ENCODE measurements at regions not wholly inside any gene's neighbourhood (a gene's known extent, or its start where the extent isn't known, plus 50 kb on each side); places are given as distances from the start of the nearest gene placed in this dataset.

DNA sequence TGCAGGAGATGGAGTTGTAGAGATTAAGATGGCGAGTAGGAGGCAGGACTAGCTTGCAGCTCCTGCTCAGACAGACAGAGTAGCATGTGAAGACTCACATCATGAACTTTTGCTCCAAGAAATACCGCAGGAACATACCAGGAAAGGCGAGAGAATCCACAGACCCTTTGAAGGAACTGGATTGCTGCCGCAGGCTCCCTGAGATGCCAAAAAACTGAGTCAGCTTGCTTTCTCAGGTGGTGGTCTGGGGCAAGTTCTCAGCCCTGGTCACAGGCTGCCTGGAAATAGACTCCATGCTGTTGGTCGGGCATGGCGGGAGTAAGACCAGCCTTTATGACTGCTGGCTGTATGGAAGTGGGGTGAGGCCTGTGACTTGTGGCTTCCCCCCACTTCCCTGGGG is 163.6 kb upstream of the NAV3 start:
- Histone ChIP-seq H3K27ac (ENCODE audit: low read depth, low read length) (no peak overlapping the region), H3K4me1 (ENCODE audit: control insufficient read depth, insufficient read depth, low read length) (no peaks in the 10 kb centered on the region), H3K9ac (ENCODE audit: extremely low read depth, low read length, poor library complexity, severe bottlenecking) (no peak overlapping the region), H3K4me3 (ENCODE audit: low read length) (no peak overlapping the region), H3K9me3 (ENCODE audit: control insufficient read depth, low read length) (peaks cover 11% of the 10 kb centered on the region), H3K27me3 (ENCODE audit: control insufficient read depth, insufficient read depth, low read length, poor library complexity, severe bottlenecking) (no peaks in the 10 kb centered on the region), H3K36me3 (ENCODE audit: control insufficient read depth, insufficient read depth, low read length) (no peaks in the 10 kb centered on the region)
- Mint-ChIP-seq H3K27me3 (ENCODE audit: insufficient read depth) (no peaks in the 10 kb centered on the region), H3K9me3 (peaks cover 6% of the 10 kb centered on the region), H3K4me3 (no peak overlapping the region), H3K4me1 (no peaks in the 10 kb centered on the region), H3K36me3 (ENCODE audit: low read depth) (no peaks in the 10 kb centered on the region), H3K27ac (no peak overlapping the region)
- peak; percentile 73 for DNase-seq
- 83 to 90% methylated on average over 4 to 6 of the region's 6 CpGs for WGBS, 2 experiments (ENCODE audit: insufficient coverage in 1 of 2, insufficient read length in 1 of 2)
- TF ChIP-seq CTCF (conservative IDR thresholded peaks at IDR 0.05): no peak

- Histone ChIP-seq H3K4me1 (ENCODE audit: control insufficient read depth, insufficient read depth, low read length) (peaks cover 3% of the 10 kb centered on the region), H3K36me3 (ENCODE audit: control insufficient read depth, insufficient read depth, low read length) (no peaks in the 10 kb centered on the region), H3K27ac (ENCODE audit: low read depth, low read length) (no peak overlapping the region), H3K9ac (ENCODE audit: extremely low read depth, low read length, poor library complexity, severe bottlenecking) (no peak overlapping the region), H3K27me3 (ENCODE audit: control insufficient read depth, insufficient read depth, low read length, poor library complexity, severe bottlenecking) (no peaks in the 10 kb centered on the region), H3K9me3 (ENCODE audit: control insufficient read depth, low read length) (no peaks in the 10 kb centered on the region), H3K4me3 (ENCODE audit: low read length) (no peak overlapping the region)
- Mint-ChIP-seq H3K4me1 (peaks cover 29% of the 10 kb centered on the region), H3K4me3 (no peak overlapping the region), H3K36me3 (ENCODE audit: low read depth) (no peaks in the 10 kb centered on the region), H3K9me3 (no peaks in the 10 kb centered on the region), H3K27ac (no peak overlapping the region), H3K27me3 (ENCODE audit: insufficient read depth) (no peaks in the 10 kb centered on the region)
- no peak for DNase-seq
- no peak for TF ChIP-seq CTCF (conservative IDR thresholded peaks at IDR 0.05)
These were observed 182.0 kb upstream of the NAV3 start for GRCh38 chr12:77648716-77649115.

DNA sequence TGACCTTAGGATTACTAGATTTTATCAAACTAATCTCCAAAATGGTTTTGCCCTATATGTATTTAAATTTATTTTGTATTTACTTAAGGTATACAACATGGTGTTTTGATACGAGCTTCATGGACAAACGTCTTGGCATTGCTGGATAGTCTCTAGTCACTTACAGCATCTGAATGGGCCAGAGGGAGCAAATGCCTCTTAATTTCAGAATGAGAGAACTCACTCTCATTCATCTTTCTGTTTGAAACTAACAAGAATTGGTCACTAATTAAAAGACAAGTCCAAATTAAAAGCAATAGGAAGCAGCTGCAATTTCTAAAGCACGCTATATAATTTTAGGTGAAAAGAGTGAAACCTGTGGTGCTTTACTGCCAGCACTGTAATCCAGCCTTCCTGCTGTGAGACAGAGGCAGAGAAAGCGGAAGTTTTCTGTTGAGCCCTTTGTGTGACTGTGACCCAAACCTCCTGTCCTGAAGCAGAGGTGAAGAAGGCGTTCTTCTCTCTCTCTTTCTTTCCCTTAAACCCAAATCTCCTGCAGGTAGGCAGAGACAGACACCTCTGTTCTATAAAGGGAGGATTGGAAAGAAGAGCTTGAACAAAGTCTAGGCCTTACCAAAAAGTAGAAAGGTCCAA is 184.6 kb upstream of the NAV3 start:
- TF ChIP-seq CTCF (conservative IDR thresholded peaks at IDR 0.05): no peak
- H3K4me1 ChIP-seq (ENCODE audit: control insufficient read depth, insufficient read depth, low read length): peaks cover 3% of the 10 kb centered on the region
- Mint-ChIP-seq H3K27ac (peak overlapping the region; percentile 66), H3K36me3 (ENCODE audit: low read depth) (no peaks in the 10 kb centered on the region), H3K4me1 (peaks cover 24% of the 10 kb centered on the region), H3K9me3 (no peaks in the 10 kb centered on the region), H3K27me3 (ENCODE audit: insufficient read depth) (no peaks in the 10 kb centered on the region), H3K4me3 (no peak overlapping the region)
- no peak overlapping the region for H3K4me3 ChIP-seq (ENCODE audit: low read length)
- no peak overlapping the region for H3K27ac ChIP-seq (ENCODE audit: low read depth, low read length)
- no peaks in the 10 kb centered on the region for H3K27me3 ChIP-seq (ENCODE audit: control insufficient read depth, insufficient read depth, low read length, poor library complexity, severe bottlenecking)
- no peaks in the 10 kb centered on the region for H3K9me3 ChIP-seq (ENCODE audit: control insufficient read depth, low read length)
- 38 to 39% methylated on average over 4 to 5 of the region's 5 CpGs for WGBS, 2 experiments (ENCODE audit: insufficient coverage in 1 of 2, insufficient read length in 1 of 2)
- H3K36me3 ChIP-seq (ENCODE audit: control insufficient read depth, insufficient read depth, low read length): no peaks in the 10 kb centered on the region
- peak; percentile 82 for DNase-seq
- H3K9ac ChIP-seq (ENCODE audit: extremely low read depth, low read length, poor library complexity, severe bottlenecking): no peak overlapping the region
